Activated CD4-positive, alpha-beta T cell treated with anti-CD3 and anti-CD28 coated beads for 36 hours (primary cell): ENCODE measurements at regions not wholly inside any gene's neighbourhood (a gene's known extent, or its start where the extent isn't known, plus 50 kb on each side); places are given as distances from the start of the nearest gene placed in this dataset.

Experiments
- ATAC-seq: fragments of 200-7000 bp; cut with Tn5 transposase; one replicate; pipeline ENCODE4 v1.10.0; 2021; ENCODE audit warnings: mild to moderate bottlenecking, moderate library complexity
- CTCF ChIA-PET: fragments of 350-600 bp; sonication (Branson Sonifier 250); formaldehyde crosslinking; loops from one replicate; lab custom pipeline; 2021; ENCODE audit warnings: antibody characterized with exemption; lab: Charles Lee
- POLR2A ChIA-PET: fragments of 350-600 bp; sonication (Branson Sonifier 250); formaldehyde crosslinking; loops from one replicate; lab custom pipeline; 2021; ENCODE audit warnings: antibody characterized with exemption, inconsistent platforms; lab: Charles Lee
- DNase-seq: peaks from one replicate; pipeline ENCODE4 v3.0.0-alpha.2; 2020
- H3K27ac Mint-ChIP-seq: one replicate; pipeline ENCODE4 v1.8.0; 2021; ENCODE audit warnings: mixed read lengths
- H3K27me3 Mint-ChIP-seq: one replicate; pipeline ENCODE4 v1.8.0; 2021; ENCODE audit warnings: mixed read lengths
- H3K36me3 Mint-ChIP-seq: one replicate; pipeline ENCODE4 v1.8.0; 2021; ENCODE audit warnings: low read depth, mixed read lengths
- H3K4me1 Mint-ChIP-seq: one replicate; pipeline ENCODE4 v1.8.0; 2021; ENCODE audit warnings: mixed read lengths
- H3K4me3 Mint-ChIP-seq: one replicate; pipeline ENCODE4 v1.8.0; 2021; ENCODE audit warnings: mild to moderate bottlenecking, moderate library complexity, mixed read lengths
- H3K9me3 Mint-ChIP-seq: one replicate; pipeline ENCODE4 v1.8.0; 2021; ENCODE audit warnings: low read depth, mixed read lengths
- intact Hi-C, 2 experiments: fragments of 100-400 bp; cut with DNase I in 1 of 2; cut with micrococcal nuclease in 1 of 2; formaldehyde crosslinking; loops; one replicate each; pipeline versions ENCODE4 v1.14.2 to v1.15.1; 2022 to 2024; cut with DNase I, micrococcal nuclease

GRCh38 chr9:107867738-107868137 lies 378.2 kb upstream of the KLF4 start:
- H3K27me3 Mint-ChIP-seq, result no peaks in the 10 kb centered on the region
- no peaks in the 10 kb centered on the region for H3K9me3 Mint-ChIP-seq
- no peak overlapping the region for H3K27ac Mint-ChIP-seq
- DNase-seq, result no peak
- ChIA-PET CTCF (no interaction called here), POLR2A (no interaction called here)
- no peak overlapping the region for H3K4me3 Mint-ChIP-seq
- no peaks in the 10 kb centered on the region for H3K36me3 Mint-ChIP-seq
- H3K4me1 Mint-ChIP-seq, result no peaks in the 10 kb centered on the region
- ATAC-seq, result no peak
- intact Hi-C loops, result no loop called here

- H3K27ac Mint-ChIP-seq, result no peak overlapping the region
- no peaks in the 10 kb centered on the region for H3K9me3 Mint-ChIP-seq
- H3K4me3 Mint-ChIP-seq, result no peak overlapping the region
- ChIA-PET POLR2A (no interaction called here), CTCF (no interaction called here)
- no peak for DNase-seq
- H3K36me3 Mint-ChIP-seq, result no peaks in the 10 kb centered on the region
- H3K4me1 Mint-ChIP-seq, result no peaks in the 10 kb centered on the region
- H3K27me3 Mint-ChIP-seq, result no peaks in the 10 kb centered on the region
- no peak for ATAC-seq
- intact Hi-C loops, result no loop called here
Measured at GRCh38 chr9:107866711-107867311, 377.2 kb upstream of the KLF4 start.

- ATAC-seq, result no peak
- DNase-seq, result no peak
- CTCF ChIA-PET, result no interaction called here
Measured at GRCh38 chr9:107863396-107863795, 373.8 kb upstream of the KLF4 start.

GRCh38 chr9:107862881-107863280 lies 373.3 kb upstream of the KLF4 start:
- ChIA-PET CTCF (no interaction called here), POLR2A (no interaction called here)
- H3K9me3 Mint-ChIP-seq, result no peaks in the 10 kb centered on the region
- H3K36me3 Mint-ChIP-seq, result no peaks in the 10 kb centered on the region
- H3K27ac Mint-ChIP-seq, result no peak overlapping the region
- no peak for ATAC-seq
- no peak for DNase-seq
- intact Hi-C loops, result no loop called here
- H3K4me1 Mint-ChIP-seq, result no peaks in the 10 kb centered on the region
- no peak overlapping the region for H3K4me3 Mint-ChIP-seq
- no peaks in the 10 kb centered on the region for H3K27me3 Mint-ChIP-seq

More at GRCh38 chr9:107863396-107863795, 373.8 kb upstream of the KLF4 start:
- Mint-ChIP-seq H3K36me3 (no peaks in the 10 kb centered on the region), H3K4me1 (no peaks in the 10 kb centered on the region), H3K27me3 (no peaks in the 10 kb centered on the region), H3K27ac (no peak overlapping the region), H3K4me3 (no peak overlapping the region), H3K9me3 (no peaks in the 10 kb centered on the region)
- POLR2A ChIA-PET, result no interaction called here
- intact Hi-C loops, result no loop called here

- Mint-ChIP-seq H3K4me3 (no peak overlapping the region), H3K9me3 (no peaks in the 10 kb centered on the region), H3K36me3 (no peaks in the 10 kb centered on the region), H3K27ac (no peak overlapping the region), H3K27me3 (no peaks in the 10 kb centered on the region), H3K4me1 (no peaks in the 10 kb centered on the region)
- DNase-seq (no peak), ATAC-seq (no peak)
- intact Hi-C loops, result no loop called here
- ChIA-PET POLR2A (no interaction called here), CTCF (no interaction called here)
Measured at GRCh38 chr9:107862323-107862722, 372.8 kb upstream of the KLF4 start.

GRCh38 chr9:107861075-107861474 lies 371.5 kb upstream of the KLF4 start:
- Mint-ChIP-seq H3K9me3 (no peaks in the 10 kb centered on the region), H3K4me3 (no peak overlapping the region), H3K27ac (no peak overlapping the region), H3K27me3 (no peaks in the 10 kb centered on the region), H3K36me3 (no peaks in the 10 kb centered on the region), H3K4me1 (no peaks in the 10 kb centered on the region)
- DNase-seq, result no peak
- POLR2A ChIA-PET, result no interaction called here
- ATAC-seq, result no peak
- intact Hi-C loops, result no loop called here
- CTCF ChIA-PET, result no interaction called here

- Mint-ChIP-seq H3K4me1 (no peaks in the 10 kb centered on the region), H3K27ac (no peak overlapping the region)
Measured at GRCh38 chr9:107858260-107858659, 368.7 kb upstream of the KLF4 start.

GRCh38 chr9:107856633-107857032 lies 367.1 kb upstream of the KLF4 start:
- no peaks in the 10 kb centered on the region for H3K4me1 Mint-ChIP-seq
- CTCF ChIA-PET, result no interaction called here
- intact Hi-C loops, result no loop called here

More at GRCh38 chr9:107858260-107858659, 368.7 kb upstream of the KLF4 start:
- Mint-ChIP-seq H3K27me3 (no peaks in the 10 kb centered on the region), H3K36me3 (no peaks in the 10 kb centered on the region), H3K4me3 (no peak overlapping the region), H3K9me3 (peaks cover 6% of the 10 kb centered on the region)
- DNase-seq (no peak), ATAC-seq (no peak)
- ChIA-PET POLR2A (no interaction called here), CTCF (no interaction called here)
- intact Hi-C loops, result no loop called here

GRCh38 chr9:107855164-107855563 lies 365.6 kb upstream of the KLF4 start:
- no peaks in the 10 kb centered on the region for H3K36me3 Mint-ChIP-seq
- intact Hi-C loops, result no loop called here
- H3K4me3 Mint-ChIP-seq, result no peak overlapping the region
- no peaks in the 10 kb centered on the region for H3K4me1 Mint-ChIP-seq
- H3K27ac Mint-ChIP-seq, result no peak overlapping the region
- ChIA-PET CTCF (interaction anchor here (0.6 kb wide), 1 partner anchor 477 kb away, joined by 3 read pairs; no protein-coding TSS in a partner anchor), POLR2A (no interaction called here)
- ATAC-seq (no peak), DNase-seq (no peak)
- H3K27me3 Mint-ChIP-seq, result no peaks in the 10 kb centered on the region
- H3K9me3 Mint-ChIP-seq, result peaks cover 6% of the 10 kb centered on the region

More at GRCh38 chr9:107856633-107857032, 367.1 kb upstream of the KLF4 start:
- ATAC-seq (no peak), DNase-seq (no peak)
- peaks cover 6% of the 10 kb centered on the region for H3K9me3 Mint-ChIP-seq
- no peak overlapping the region for H3K4me3 Mint-ChIP-seq
- no peak overlapping the region for H3K27ac Mint-ChIP-seq
- no peaks in the 10 kb centered on the region for H3K27me3 Mint-ChIP-seq
- POLR2A ChIA-PET, result no interaction called here
- no peaks in the 10 kb centered on the region for H3K36me3 Mint-ChIP-seq

- no peak for DNase-seq
- H3K4me1 Mint-ChIP-seq, result no peaks in the 10 kb centered on the region
- H3K36me3 Mint-ChIP-seq, result no peaks in the 10 kb centered on the region
- no peak for ATAC-seq
- H3K27me3 Mint-ChIP-seq, result no peaks in the 10 kb centered on the region
- H3K4me3 Mint-ChIP-seq, result no peak overlapping the region
- POLR2A ChIA-PET, result no interaction called here
- H3K27ac Mint-ChIP-seq, result no peak overlapping the region
- intact Hi-C loops, result no loop called here
- CTCF ChIA-PET, result no interaction called here
- peaks cover 6% of the 10 kb centered on the region for H3K9me3 Mint-ChIP-seq
Measured at GRCh38 chr9:107853461-107853860, 363.9 kb upstream of the KLF4 start.

GRCh38 chr9:107852891-107853290 lies 363.3 kb upstream of the KLF4 start:
- Mint-ChIP-seq H3K36me3 (no peaks in the 10 kb centered on the region), H3K27ac (no peak overlapping the region), H3K4me1 (no peaks in the 10 kb centered on the region), H3K4me3 (no peak overlapping the region), H3K27me3 (no peaks in the 10 kb centered on the region), H3K9me3 (peaks cover 6% of the 10 kb centered on the region)
- ATAC-seq (no peak), DNase-seq (no peak)
- intact Hi-C loops, result no loop called here
- ChIA-PET POLR2A (no interaction called here), CTCF (no interaction called here)

- CTCF ChIA-PET, result no interaction called here
- H3K4me1 Mint-ChIP-seq, result no peaks in the 10 kb centered on the region
Measured at GRCh38 chr9:107850653-107851052, 361.1 kb upstream of the KLF4 start.

More at GRCh38 chr9:107850653-107851052, 361.1 kb upstream of the KLF4 start:
- DNase-seq (no peak), ATAC-seq (no peak)
- H3K27ac Mint-ChIP-seq, result no peak overlapping the region
- intact Hi-C loops, result no loop called here
- no peaks in the 10 kb centered on the region for H3K36me3 Mint-ChIP-seq
- H3K4me3 Mint-ChIP-seq, result no peak overlapping the region
- H3K9me3 Mint-ChIP-seq, result peaks cover 6% of the 10 kb centered on the region
- POLR2A ChIA-PET, result no interaction called here
- H3K27me3 Mint-ChIP-seq, result no peaks in the 10 kb centered on the region
